ENCODE measurements at regions not wholly inside any gene's neighbourhood (a gene's known extent, or its start where the extent isn't known, plus 50 kb on each side); places are given as distances from the start of the nearest gene placed in this dataset.
"Not testable (repeated sequence)": the region's sequence is repeated elsewhere in the genome, so short reads cannot be mapped to it uniquely, and the experiment has no call there.

- no peak overlapping the region for H3K27ac ChIP-seq (ENCODE audit: low read length)
- no peak for ATAC-seq
- WGBS (ENCODE audit: insufficient coverage), result 54% methylated on average over 1 of the region's 1 CpG
- Mint-ChIP-seq H3K9me3 (peaks cover 12 to 22% of the 10 kb centered on the region in 2 donors), H3K27me3 (ENCODE audit: low read depth in 2 of 2) (no peaks in the 10 kb centered on the region), H3K4me1 (no peaks in the 10 kb centered on the region), H3K36me3 (no peaks in the 10 kb centered on the region), H3K27ac (no peak overlapping the region), H3K4me3 (no peak overlapping the region)
- H3K4me1 ChIP-seq (ENCODE audit: control insufficient read depth, insufficient read depth, low read length), result no peaks in the 10 kb centered on the region
- TF ChIP-seq CTCF (IDR thresholded peaks at IDR 0.05), result no peak
- no peak for DNase-seq
- no peaks in the 10 kb centered on the region for H3K36me3 ChIP-seq (ENCODE audit: control insufficient read depth, insufficient read depth, low read length)
- H3K27me3 ChIP-seq (ENCODE audit: control insufficient read depth, insufficient read depth, low read length), result no peaks in the 10 kb centered on the region
- H3K4me3 ChIP-seq (ENCODE audit: low read length), result no peak overlapping the region
- intact Hi-C loops (cut with micrococcal nuclease), result no loop called here
- no peaks in the 10 kb centered on the region for H3K9me3 ChIP-seq (ENCODE audit: control insufficient read depth, insufficient read depth, low read length)
Measured at GRCh38 chr15:36156879-36157427, 422.5 kb upstream of the CDIN1 start.

GRCh38 chr15:36160351-36160750, 419.1 kb upstream of the CDIN1 start:
- H3K4me3 ChIP-seq (ENCODE audit: low read length), result no peak overlapping the region
- no peaks in the 10 kb centered on the region for H3K36me3 Mint-ChIP-seq
- H3K27ac Mint-ChIP-seq, result no peak overlapping the region
- no peaks in the 10 kb centered on the region for H3K9me3 ChIP-seq (ENCODE audit: control insufficient read depth, insufficient read depth, low read length)
- intact Hi-C loops (cut with micrococcal nuclease), result no loop called here
- H3K27ac ChIP-seq (ENCODE audit: low read length), result no peak overlapping the region
- no peaks in the 10 kb centered on the region for H3K4me1 ChIP-seq (ENCODE audit: control insufficient read depth, insufficient read depth, low read length)
- no CpG with 5 or more reads among the region's 1 CpG for WGBS (ENCODE audit: insufficient coverage)
- ATAC-seq, result no peak
- H3K27me3 Mint-ChIP-seq (ENCODE audit: low read depth in 2 of 2), result no peaks in the 10 kb centered on the region
- H3K36me3 ChIP-seq (ENCODE audit: control insufficient read depth, insufficient read depth, low read length), result no peaks in the 10 kb centered on the region
- H3K4me1 Mint-ChIP-seq, result no peaks in the 10 kb centered on the region
- peaks cover 12 to 23% of the 10 kb centered on the region in 2 donors for H3K9me3 Mint-ChIP-seq
- H3K27me3 ChIP-seq (ENCODE audit: control insufficient read depth, insufficient read depth, low read length), result no peaks in the 10 kb centered on the region
- H3K4me3 Mint-ChIP-seq, result no peak overlapping the region
- TF ChIP-seq CTCF (IDR thresholded peaks at IDR 0.05), result no peak
- DNase-seq, result no peak

- H3K4me3 ChIP-seq (ENCODE audit: low read length), result no peak overlapping the region
- Mint-ChIP-seq H3K27me3 (ENCODE audit: low read depth in 2 of 2) (no peaks in the 10 kb centered on the region), H3K4me1 (no peaks in the 10 kb centered on the region), H3K9me3 (peaks cover 15 to 27% of the 10 kb centered on the region in 2 donors), H3K36me3 (no peaks in the 10 kb centered on the region), H3K27ac (no peak overlapping the region), H3K4me3 (no peak overlapping the region)
- no peaks in the 10 kb centered on the region for H3K27me3 ChIP-seq (ENCODE audit: control insufficient read depth, insufficient read depth, low read length)
- no peak overlapping the region for H3K27ac ChIP-seq (ENCODE audit: low read length)
- intact Hi-C loops (cut with micrococcal nuclease), result no loop called here
- H3K9me3 ChIP-seq (ENCODE audit: control insufficient read depth, insufficient read depth, low read length), result peaks cover 1% of the 10 kb centered on the region
- TF ChIP-seq CTCF (IDR thresholded peaks at IDR 0.05), result no peak
- H3K4me1 ChIP-seq (ENCODE audit: control insufficient read depth, insufficient read depth, low read length), result no peaks in the 10 kb centered on the region
- no peaks in the 10 kb centered on the region for H3K36me3 ChIP-seq (ENCODE audit: control insufficient read depth, insufficient read depth, low read length)
- ATAC-seq (no peak), DNase-seq (no peak)
Measured at GRCh38 chr15:36161108-36161507, 418.3 kb upstream of the CDIN1 start.

GRCh38 chr15:36161771-36162212, 417.6 kb upstream of the CDIN1 start:
- H3K9me3 ChIP-seq (ENCODE audit: control insufficient read depth, insufficient read depth, low read length), result peaks cover 3% of the 10 kb centered on the region
- H3K27me3 Mint-ChIP-seq (ENCODE audit: low read depth in 2 of 2), result no peaks in the 10 kb centered on the region
- H3K36me3 ChIP-seq (ENCODE audit: control insufficient read depth, insufficient read depth, low read length), result no peaks in the 10 kb centered on the region
- H3K4me3 Mint-ChIP-seq, result no peak overlapping the region
- WGBS (ENCODE audit: insufficient coverage), result 80% methylated on average over 2 of the region's 2 CpGs
- H3K4me3 ChIP-seq (ENCODE audit: low read length), result no peak overlapping the region
- H3K27ac ChIP-seq (ENCODE audit: low read length), result no peak overlapping the region
- no peak for ATAC-seq
- DNase-seq, result no peak
- intact Hi-C loops (cut with micrococcal nuclease), result no loop called here
- no peak for TF ChIP-seq CTCF (IDR thresholded peaks at IDR 0.05)
- no peaks in the 10 kb centered on the region for H3K4me1 ChIP-seq (ENCODE audit: control insufficient read depth, insufficient read depth, low read length)
- no peaks in the 10 kb centered on the region for H3K4me1 Mint-ChIP-seq
- no peaks in the 10 kb centered on the region for H3K36me3 Mint-ChIP-seq
- H3K27ac Mint-ChIP-seq, result no peak overlapping the region
- H3K27me3 ChIP-seq (ENCODE audit: control insufficient read depth, insufficient read depth, low read length), result no peaks in the 10 kb centered on the region
- H3K9me3 Mint-ChIP-seq, result peaks cover 15 to 27% of the 10 kb centered on the region in 2 donors

- H3K36me3 Mint-ChIP-seq; H3K27me3 ChIP-seq (ENCODE audit: control insufficient read depth, insufficient read depth, low read length); H3K4me3 ChIP-seq (ENCODE audit: low read length); H3K27ac Mint-ChIP-seq; H3K4me3 Mint-ChIP-seq; H3K27me3 Mint-ChIP-seq (ENCODE audit: low read depth in 2 of 2); H3K4me1 Mint-ChIP-seq; ATAC-seq; intact Hi-C loops (cut with micrococcal nuclease); H3K36me3 ChIP-seq (ENCODE audit: control insufficient read depth, insufficient read depth, low read length); H3K9me3 ChIP-seq (ENCODE audit: control insufficient read depth, insufficient read depth, low read length); DNase-seq; H3K27ac ChIP-seq (ENCODE audit: low read length); H3K4me1 ChIP-seq (ENCODE audit: control insufficient read depth, insufficient read depth, low read length): not testable (repeated sequence)
- 92% methylated on average over 13 of the region's 13 CpGs for WGBS (ENCODE audit: insufficient coverage)
- H3K9me3 Mint-ChIP-seq, result peaks cover 16 to 21% of the 10 kb centered on the region in 2 donors
Measured at GRCh38 chr15:36163983-36164382, 415.4 kb upstream of the CDIN1 start.

Data from natural killer cell (primary cell).